GM12878 (cell line): ENCODE measurements at regions not wholly inside any gene's neighbourhood (a gene's known extent, or its start where the extent isn't known, plus 50 kb on each side); places are given as distances from the start of the nearest gene placed in this dataset.

Experiments used
- ATAC-seq: fragments of 200-7000 bp; cut with Tn5 transposase; 3 replicates; pipeline ENCODE4 v1.9.1; 2020; ENCODE audit warnings: mild to moderate bottlenecking, moderate library complexity
- BruUV-seq: library from RNA; stranded (reverse); fragments of 400-500 nt; replicated peaks from 2 replicates; lab custom pipeline; 2021; lab: Mats Ljungman, UMichigan
- CTCF ChIA-PET: fragments of 300-600 bp; sonication (Branson Sonifier 250); formaldehyde crosslinking; extraction: SDS; loops from one replicate; lab custom pipeline; 2021; ENCODE audit warnings: inconsistent platforms; lab: Yijun Ruan, JAX
- POLR2A ChIA-PET: fragments of 350-600 bp; formaldehyde crosslinking; extraction: SDS; loops from one replicate; lab custom pipeline; 2021; ENCODE audit warnings: inconsistent platforms; lab: Charles Lee
- RAD21 ChIA-PET: fragments of 300-600 bp; sonication (Branson Sonifier 250); formaldehyde crosslinking; loops from one replicate; lab custom pipeline; 2023; ENCODE audit warnings: antibody characterized with exemption; ENCODE audit not compliant: unreplicated experiment; lab: Charles Lee
- SMC1A ChIA-PET: fragments of 300-600 bp; sonication (Branson Sonifier 250); formaldehyde crosslinking; loops from one replicate; lab custom pipeline; 2023; ENCODE audit not compliant: unreplicated experiment, uncharacterized antibody; lab: Charles Lee
- DNase-seq: peaks from one replicate; pipeline ENCODE4 v3.0.0-alpha.2; 2011; ENCODE audit warnings: low read depth, low spot score
- FAIRE-seq: peaks from 3 replicates; lab custom pipeline; 2011; peaks lifted over from hg19 to GRCh38; lab: Jason Lieb, UNC
- H2AFZ ChIP-seq: 2 replicates; pipeline ENCODE4 v1.6.0; 2011; ENCODE audit warnings: low read depth, low read length, control low read depth; ENCODE audit not compliant: control insufficient read depth
- H3K27ac ChIP-seq: 2 replicates; pipeline ENCODE4 v1.5.1; 2011; ENCODE audit warnings: control low read depth; ENCODE audit not compliant: control insufficient read depth, insufficient read depth
- H3K27me3 ChIP-seq, 2 experiments: replicated peaks in 1 of 2; 2 replicates each; pipeline versions ENCODE4 v1.6.0 to v1.6.1; 2011; ENCODE audit warnings: low read length in 1 of 2; ENCODE audit not compliant: control insufficient read depth in 2 of 2, insufficient read depth in 2 of 2
- H3K36me3 ChIP-seq, 2 experiments: 2 replicates each; pipeline ENCODE4 v1.5.1; 2011; ENCODE audit warnings: low read length in 1 of 2; ENCODE audit not compliant: control insufficient read depth in 2 of 2, insufficient read depth in 2 of 2
- H3K4me1 ChIP-seq: 2 replicates; pipeline ENCODE4 v1.6.1; 2011; ENCODE audit warnings: mild to moderate bottlenecking, low read length, moderate library complexity, mixed read lengths; ENCODE audit not compliant: control insufficient read depth, insufficient read depth
- H3K4me2 ChIP-seq: 2 replicates; pipeline ENCODE4 v1.6.0; 2011; ENCODE audit warnings: control low read depth; ENCODE audit not compliant: control insufficient read depth, insufficient read depth
- H3K4me3 ChIP-seq: fragments of 200-600 bp; sonication (generic); 2 replicates; pipeline ENCODE4 v1.5.1; 2016
- H3K79me2 ChIP-seq: 2 replicates; pipeline ENCODE4 v1.6.0; 2011; ENCODE audit warnings: low read length; ENCODE audit not compliant: control insufficient read depth, insufficient read depth
- H3K9ac ChIP-seq: 2 replicates; pipeline ENCODE4 v1.8.0; 2011; ENCODE audit warnings: low read length, control low read depth, mixed read lengths; ENCODE audit not compliant: control insufficient read depth, insufficient read depth
- H3K9me3 ChIP-seq: replicated peaks from 3 replicates; pipeline ENCODE4 v1.5.1; 2011; ENCODE audit warnings: mild to moderate bottlenecking, low read length; ENCODE audit not compliant: control insufficient read depth, insufficient read depth
- H4K20me1 ChIP-seq: 2 replicates; pipeline ENCODE4 v1.6.0; 2011; ENCODE audit not compliant: control insufficient read depth, insufficient read depth
- ASH2L ChIP-seq: fragments of 300-600, 200-600 bp; sonication (generic); IDR thresholded peaks from 2 replicates; pipeline ENCODE4 v1.6.1; 2017; ENCODE audit warnings: low read depth, mild to moderate bottlenecking, borderline replicate concordance
- ATF7 ChIP-seq: fragments of 450-650 bp; IDR thresholded peaks from 2 replicates; pipeline ENCODE4 v1.6.1; 2016; ENCODE audit warnings: low read depth, mild to moderate bottlenecking
- CHD2 ChIP-seq: IDR thresholded peaks from 2 replicates; pipeline ENCODE4 v1.6.1; 2011; ENCODE audit warnings: low read depth, low read length, improper control_type of control experiment, borderline replicate concordance
- CREM ChIP-seq: IDR thresholded peaks from 2 replicates; pipeline ENCODE4 v1.6.1; 2014; ENCODE audit warnings: antibody characterized with exemption, low read depth
- FOS ChIP-seq: IDR thresholded peaks from 3 replicates; pipeline ENCODE4 v1.6.1; 2011; ENCODE audit warnings: borderline replicate concordance; ENCODE audit not compliant: insufficient read length; ENCODE audit errors: extremely low read depth
- GATAD2B ChIP-seq: fragments of 450-650 bp; conservative IDR thresholded peaks from 2 replicates; pipeline ENCODE4 v1.6.1; 2017; ENCODE audit warnings: low read depth, mild to moderate bottlenecking, moderate library complexity
- IRF3 ChIP-seq: fragments of 450-650 bp; IDR thresholded peaks from 2 replicates; pipeline ENCODE4 v1.6.1; 2014; ENCODE audit warnings: mild to moderate bottlenecking
- NFXL1 ChIP-seq: fragments of 450-650 bp; IDR thresholded peaks from 2 replicates; pipeline ENCODE4 v1.6.1; 2017; ENCODE audit warnings: antibody characterized with exemption, mild to moderate bottlenecking, borderline replicate concordance
- NRF1 ChIP-seq: conservative IDR thresholded peaks from 2 replicates; pipeline ENCODE4 v1.6.1; 2011; ENCODE audit warnings: mild to moderate bottlenecking, low read depth, low read length, improper control_type of control experiment
- PAX5 ChIP-seq: IDR thresholded peaks from 2 replicates; pipeline ENCODE4 v1.6.1; 2011; ENCODE audit warnings: low read depth, low read length, borderline replicate concordance
- STAT1 ChIP-seq: fragments of 450-650 bp; conservative IDR thresholded peaks from 2 replicates; pipeline ENCODE4 v1.6.1; 2014; ENCODE audit warnings: antibody characterized with exemption, mild to moderate bottlenecking
- WGBS: methylation state at CpG from one replicate; pipeline ENCODE4 v1.1.6; 2016; ENCODE audit warnings: low lambda C conversion rate; ENCODE audit not compliant: insufficient replicate concordance, insufficient coverage; ENCODE audit errors: missing lambda C conversion rate; 5-methylcytosine and 5-hydroxymethylcytosine counted together
- in situ Hi-C: fragments of 300-500 bp; cut with MboI; formaldehyde crosslinking; loops from 9 replicates; pipeline ENCODE4 v1.14.3; 2018; ENCODE audit warnings: mixed read lengths
- intact Hi-C: fragments of 100-400 bp; cut with micrococcal nuclease; formaldehyde crosslinking; loops from one replicate; pipeline ENCODE4 v1.14.2; 2022; ENCODE audit not compliant: unreplicated experiment
- TF ChIP-seq, protein P1 (sequence below): IDR thresholded peaks from 2 replicates; pipeline ENCODE4 v1.6.1; 2012; ENCODE audit warnings: low read depth, low read length, improper control_type of control experiment
- TF ChIP-seq, protein P2 (sequence below): fragments of 450-650 bp; IDR thresholded peaks from 2 replicates; pipeline ENCODE4 v1.6.1; 2017; ENCODE audit warnings: mild to moderate bottlenecking, low read depth, inconsistent platforms; ENCODE audit not compliant: poor library complexity, severe bottlenecking

DNA sequence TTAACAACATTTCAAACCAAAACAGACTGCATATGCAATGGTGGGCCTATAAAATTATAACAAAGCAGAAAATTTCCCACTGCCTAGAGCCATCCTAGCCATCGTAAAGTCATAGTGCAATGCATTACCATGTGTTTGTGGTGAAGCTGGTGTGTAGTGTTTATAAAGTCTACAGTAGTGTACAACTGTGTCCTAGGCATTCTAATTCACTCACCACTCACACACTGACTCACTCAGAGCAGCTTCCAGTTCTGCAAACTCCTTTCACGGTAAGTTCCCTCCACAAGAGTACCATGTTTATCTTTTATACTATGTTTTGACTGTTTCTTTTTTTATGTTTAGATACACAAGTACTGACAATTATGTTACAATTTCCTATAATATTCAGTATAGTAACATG lies 1104.1 kb upstream of the PHF14 start:
- ChIA-PET RAD21 (no interaction called here), CTCF (no interaction called here), SMC1A (no interaction called here), POLR2A (no interaction called here)
- no peak overlapping the region for H3K4me3 ChIP-seq
- H3K79me2 ChIP-seq = no peaks in the 10 kb centered on the region
- ATAC-seq = no peak
- no peaks in the 10 kb centered on the region for H3K4me1 ChIP-seq
- 0% methylated on average over 2 of the region's 2 CpGs for WGBS
- intact Hi-C loops = no loop called here
- no peaks in the 10 kb centered on the region for H3K9me3 ChIP-seq
- no TSS peak for BruUV-seq
- no peaks in the 10 kb centered on the region for H4K20me1 ChIP-seq
- no peak overlapping the region for H2AFZ ChIP-seq
- in situ Hi-C loops = no loop called here
- DNase-seq = no peak
- TF ChIP-seq, protein P1, sequence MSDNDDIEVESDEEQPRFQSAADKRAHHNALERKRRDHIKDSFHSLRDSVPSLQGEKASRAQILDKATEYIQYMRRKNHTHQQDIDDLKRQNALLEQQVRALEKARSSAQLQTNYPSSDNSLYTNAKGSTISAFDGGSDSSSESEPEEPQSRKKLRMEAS = no peak
- TF ChIP-seq NFXL1 (no peak), ATF7 (no peak), GATAD2B (no peak), CREM (no peak), PAX5 (no peak), FOS (no peak), NRF1 (no peak), ASH2L (no peak), CHD2 (no peak), STAT1 (no peak), IRF3 (no peak)
- TF ChIP-seq, protein P2, sequence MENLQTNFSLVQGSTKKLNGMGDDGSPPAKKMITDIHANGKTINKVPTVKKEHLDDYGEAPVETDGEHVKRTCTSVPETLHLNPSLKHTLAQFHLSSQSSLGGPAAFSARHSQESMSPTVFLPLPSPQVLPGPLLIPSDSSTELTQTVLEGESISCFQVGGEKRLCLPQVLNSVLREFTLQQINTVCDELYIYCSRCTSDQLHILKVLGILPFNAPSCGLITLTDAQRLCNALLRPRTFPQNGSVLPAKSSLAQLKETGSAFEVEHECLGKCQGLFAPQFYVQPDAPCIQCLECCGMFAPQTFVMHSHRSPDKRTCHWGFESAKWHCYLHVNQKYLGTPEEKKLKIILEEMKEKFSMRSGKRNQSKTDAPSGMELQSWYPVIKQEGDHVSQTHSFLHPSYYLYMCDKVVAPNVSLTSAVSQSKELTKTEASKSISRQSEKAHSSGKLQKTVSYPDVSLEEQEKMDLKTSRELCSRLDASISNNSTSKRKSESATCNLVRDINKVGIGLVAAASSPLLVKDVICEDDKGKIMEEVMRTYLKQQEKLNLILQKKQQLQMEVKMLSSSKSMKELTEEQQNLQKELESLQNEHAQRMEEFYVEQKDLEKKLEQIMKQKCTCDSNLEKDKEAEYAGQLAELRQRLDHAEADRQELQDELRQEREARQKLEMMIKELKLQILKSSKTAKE = no peak
- H3K27ac ChIP-seq = no peak overlapping the region
- no peaks in the 10 kb centered on the region for H3K36me3 ChIP-seq
- FAIRE-seq = no peak
- H3K4me2 ChIP-seq = no peak overlapping the region
- no peaks in the 10 kb centered on the region for H3K27me3 ChIP-seq
- no peak overlapping the region for H3K9ac ChIP-seq
